Nephron (organoid): ENCODE measurements at regions not wholly inside any gene's neighbourhood (a gene's known extent, or its start where the extent isn't known, plus 50 kb on each side); places are given as distances from the start of the nearest gene placed in this dataset.

Source experiments
- H3K27ac Mint-ChIP-seq, 3 experiments: 2 replicates each; pipeline ENCODE4 v1.8.0; 2020; ENCODE audit warnings: mixed read lengths in 3 of 3, mild to moderate bottlenecking in 2 of 3, moderate library complexity in 1 of 3
- H3K27me3 Mint-ChIP-seq: 2 replicates; pipeline ENCODE4 v1.8.0; 2021; ENCODE audit warnings: low read depth, mild to moderate bottlenecking, moderate library complexity, mixed read lengths
- H3K36me3 Mint-ChIP-seq: 2 replicates; pipeline ENCODE4 v1.8.0; 2020; ENCODE audit warnings: low read depth, mixed read lengths
- H3K4me1 Mint-ChIP-seq: 2 replicates; pipeline ENCODE4 v1.8.0; 2020; ENCODE audit warnings: mixed read lengths
- H3K4me3 Mint-ChIP-seq, 3 experiments: 2 replicates each; pipeline ENCODE4 v1.8.0; 2020; ENCODE audit warnings: mild to moderate bottlenecking in 3 of 3, mixed read lengths in 3 of 3, moderate library complexity in 2 of 3
- H3K9me3 Mint-ChIP-seq: 2 replicates; pipeline ENCODE4 v1.8.0; 2020; ENCODE audit warnings: mixed read lengths
- CTCF ChIP-seq, 3 experiments: fragments of 200-600 bp; sonication (generic); IDR thresholded peaks; one replicate each; pipeline ENCODE4 v1.5.0; 2021; ENCODE audit warnings: antibody characterized with exemption in 3 of 3; ENCODE audit not compliant: unreplicated experiment in 3 of 3

- H3K27me3 Mint-ChIP-seq, result peaks cover 4% of the 10 kb centered on the region
- H3K4me1 Mint-ChIP-seq, result peaks cover 49% of the 10 kb centered on the region
- H3K36me3 Mint-ChIP-seq, result no peaks in the 10 kb centered on the region
- TF ChIP-seq CTCF (IDR thresholded peaks at IDR 0.05; ENCODE audit: unreplicated experiment in 3 of 3), result no peak
- H3K9me3 Mint-ChIP-seq, result peaks cover 2% of the 10 kb centered on the region
- H3K27ac Mint-ChIP-seq, result peak overlapping the region in 2 of 3 experiments; percentile 30 to 68
- no peak overlapping the region for H3K4me3 Mint-ChIP-seq
Observed at GRCh38 chr12:94717108-94717507, 66.8 kb upstream of the TMCC3 start.

DNA sequence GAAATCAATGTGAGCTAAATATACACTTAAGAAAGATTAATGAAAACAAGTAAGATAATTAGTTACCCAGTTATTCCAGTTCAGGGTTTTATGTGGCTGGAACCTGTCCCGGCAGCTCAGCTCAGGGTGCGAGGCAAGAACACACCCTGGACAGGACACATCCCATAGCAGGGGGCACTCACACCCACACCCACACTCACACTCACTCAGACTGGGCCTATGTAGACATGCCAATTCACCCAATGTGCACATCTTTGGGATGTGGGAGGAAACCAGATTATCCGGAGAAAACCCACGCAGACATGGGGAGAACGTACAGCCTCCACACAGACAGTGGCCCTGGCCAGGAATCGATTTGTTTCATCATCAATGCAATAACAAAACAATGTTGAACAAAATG lies 66.0 kb upstream of the TMCC3 start:
- Mint-ChIP-seq H3K27me3 (peaks cover 4% of the 10 kb centered on the region), H3K4me3 (no peak overlapping the region), H3K27ac (no peak overlapping the region), H3K36me3 (no peaks in the 10 kb centered on the region), H3K4me1 (peaks cover 44% of the 10 kb centered on the region), H3K9me3 (peaks cover 2% of the 10 kb centered on the region)
- TF ChIP-seq CTCF (IDR thresholded peaks at IDR 0.05; ENCODE audit: unreplicated experiment in 3 of 3), result no peak

DNA sequence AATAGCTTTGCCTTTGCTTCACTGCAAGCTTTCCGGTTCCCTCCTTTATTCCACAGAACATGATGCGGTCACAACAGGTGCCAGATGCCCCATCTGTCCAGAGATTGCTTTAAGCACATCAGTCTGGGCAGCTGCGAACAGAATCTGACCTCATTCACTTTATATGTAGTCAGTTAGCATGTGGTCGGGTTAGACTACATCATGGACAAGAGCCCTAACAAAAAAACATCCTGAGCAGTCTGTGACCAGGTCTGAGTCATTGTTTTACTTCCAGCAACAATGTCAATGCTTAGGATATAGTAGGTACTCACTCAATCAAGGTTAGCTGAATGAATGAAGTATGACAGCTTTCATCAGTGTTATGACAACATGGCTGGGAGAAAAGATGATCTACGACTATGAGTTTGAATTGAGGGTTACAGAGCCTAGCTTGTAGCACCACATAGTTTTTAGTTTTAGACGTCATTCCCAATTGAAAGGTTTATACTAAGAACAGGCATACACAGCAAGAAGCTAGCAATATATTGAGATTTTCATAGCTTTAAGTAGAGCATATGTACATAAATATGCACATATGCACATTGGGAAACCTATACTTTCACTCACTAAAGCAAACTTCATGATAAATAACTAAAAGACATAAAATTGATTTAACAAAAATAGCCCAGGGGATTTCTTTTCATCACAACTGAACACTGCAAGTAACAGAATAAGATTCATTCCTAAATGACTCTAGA lies 64.2 kb upstream of the TMCC3 start:
- peaks cover 4% of the 10 kb centered on the region for H3K27me3 Mint-ChIP-seq
- no peaks in the 10 kb centered on the region for H3K36me3 Mint-ChIP-seq
- peak overlapping the region; percentile 5 to 78 (median 62) for H3K27ac Mint-ChIP-seq
- no peak overlapping the region for H3K4me3 Mint-ChIP-seq
- peaks cover 2% of the 10 kb centered on the region for H3K9me3 Mint-ChIP-seq
- TF ChIP-seq CTCF (IDR thresholded peaks at IDR 0.05; ENCODE audit: unreplicated experiment in 3 of 3), result no peak
- peaks cover 44% of the 10 kb centered on the region for H3K4me1 Mint-ChIP-seq

DNA sequence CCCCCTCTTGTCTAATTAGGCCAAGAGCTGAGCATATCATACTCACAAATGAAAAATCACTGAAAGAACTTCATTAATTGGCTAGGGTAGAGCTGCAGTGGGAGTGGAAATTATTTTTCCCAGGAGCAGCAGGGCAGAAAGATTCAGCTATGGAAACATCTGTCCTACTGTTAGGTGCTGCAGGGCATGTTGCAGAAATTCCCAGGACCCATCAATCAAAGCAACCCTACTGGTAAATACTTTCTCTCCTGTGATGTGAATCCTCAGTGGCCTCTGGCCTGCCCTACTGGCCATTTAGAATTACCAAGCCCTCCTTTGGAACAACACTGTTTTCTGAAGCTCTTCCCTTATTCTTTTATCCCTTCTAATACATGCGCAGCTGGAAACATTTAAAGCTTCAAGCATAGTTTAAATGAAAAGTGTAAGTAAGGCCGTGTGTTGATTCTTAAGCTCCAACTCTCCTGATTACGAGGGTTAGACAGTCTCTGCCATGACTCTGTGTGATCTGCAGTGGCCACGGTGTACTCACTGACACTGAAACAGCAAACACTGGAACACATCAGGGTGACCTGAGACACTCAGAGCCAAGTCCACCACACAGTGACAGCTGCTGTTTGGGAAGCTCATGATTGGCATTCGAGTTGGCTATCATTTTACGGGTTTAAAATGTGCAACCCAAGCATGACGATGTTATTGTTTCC lies 62.6 kb upstream of the TMCC3 start:
- TF ChIP-seq CTCF (IDR thresholded peaks at IDR 0.05; ENCODE audit: unreplicated experiment in 3 of 3), result no peak
- H3K4me1 Mint-ChIP-seq, result peaks cover 50% of the 10 kb centered on the region
- peak overlapping the region; percentile 25 to 85 (median 57) for H3K27ac Mint-ChIP-seq
- H3K36me3 Mint-ChIP-seq, result no peaks in the 10 kb centered on the region
- no peaks in the 10 kb centered on the region for H3K9me3 Mint-ChIP-seq
- H3K27me3 Mint-ChIP-seq, result peaks cover 4% of the 10 kb centered on the region
- H3K4me3 Mint-ChIP-seq, result peak overlapping the region in 1 of 3 experiments; percentile 7

GRCh38 chr12:94710933-94711332 lies 60.6 kb upstream of the TMCC3 start:
- Mint-ChIP-seq H3K27ac (peak overlapping the region in 1 of 3 experiments; percentile 40), H3K27me3 (peaks cover 4% of the 10 kb centered on the region), H3K36me3 (no peaks in the 10 kb centered on the region), H3K4me1 (peaks cover 52% of the 10 kb centered on the region), H3K9me3 (no peaks in the 10 kb centered on the region), H3K4me3 (no peak overlapping the region)
- TF ChIP-seq CTCF (IDR thresholded peaks at IDR 0.05; ENCODE audit: unreplicated experiment in 3 of 3), result no peak
